Astrocyte of the cerebellum (primary cell): ENCODE measurements at regions not wholly inside any gene's neighbourhood (a gene's known extent, or its start where the extent isn't known, plus 50 kb on each side); places are given as distances from the start of the nearest gene placed in this dataset.

Experiments
- DNase-seq: peaks from one replicate; pipeline ENCODE4 v3.0.0-alpha.2; 2011; ENCODE audit warnings: low read depth
- H3K4me3 ChIP-seq: 2 replicates; pipeline ENCODE4 v1.5.1; 2011; ENCODE audit warnings: mild to moderate bottlenecking, low read depth, low read length, moderate library complexity
- in situ Hi-C: cut with HindIII; loops from 2 replicates; pipeline ENCODE4 v1.10.0; 2017; ENCODE audit warnings: low sequenced_read_pairs
- TF ChIP-seq, protein P1 (sequence below): IDR thresholded peaks from 2 replicates; pipeline ENCODE4 v1.5.1; 2012; ENCODE audit warnings: low read length, low read depth, moderate library complexity, mild to moderate bottlenecking; ENCODE audit errors: missing control alignments

- in situ Hi-C loops: no loop called here
- TF ChIP-seq, protein P1, sequence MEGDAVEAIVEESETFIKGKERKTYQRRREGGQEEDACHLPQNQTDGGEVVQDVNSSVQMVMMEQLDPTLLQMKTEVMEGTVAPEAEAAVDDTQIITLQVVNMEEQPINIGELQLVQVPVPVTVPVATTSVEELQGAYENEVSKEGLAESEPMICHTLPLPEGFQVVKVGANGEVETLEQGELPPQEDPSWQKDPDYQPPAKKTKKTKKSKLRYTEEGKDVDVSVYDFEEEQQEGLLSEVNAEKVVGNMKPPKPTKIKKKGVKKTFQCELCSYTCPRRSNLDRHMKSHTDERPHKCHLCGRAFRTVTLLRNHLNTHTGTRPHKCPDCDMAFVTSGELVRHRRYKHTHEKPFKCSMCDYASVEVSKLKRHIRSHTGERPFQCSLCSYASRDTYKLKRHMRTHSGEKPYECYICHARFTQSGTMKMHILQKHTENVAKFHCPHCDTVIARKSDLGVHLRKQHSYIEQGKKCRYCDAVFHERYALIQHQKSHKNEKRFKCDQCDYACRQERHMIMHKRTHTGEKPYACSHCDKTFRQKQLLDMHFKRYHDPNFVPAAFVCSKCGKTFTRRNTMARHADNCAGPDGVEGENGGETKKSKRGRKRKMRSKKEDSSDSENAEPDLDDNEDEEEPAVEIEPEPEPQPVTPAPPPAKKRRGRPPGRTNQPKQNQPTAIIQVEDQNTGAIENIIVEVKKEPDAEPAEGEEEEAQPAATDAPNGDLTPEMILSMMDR: no peak
- no peak overlapping the region for H3K4me3 ChIP-seq
- DNase-seq: no peak
Observed at GRCh38 chr19:34017601-34018000, 154.7 kb upstream of the LSM14A start.

DNA sequence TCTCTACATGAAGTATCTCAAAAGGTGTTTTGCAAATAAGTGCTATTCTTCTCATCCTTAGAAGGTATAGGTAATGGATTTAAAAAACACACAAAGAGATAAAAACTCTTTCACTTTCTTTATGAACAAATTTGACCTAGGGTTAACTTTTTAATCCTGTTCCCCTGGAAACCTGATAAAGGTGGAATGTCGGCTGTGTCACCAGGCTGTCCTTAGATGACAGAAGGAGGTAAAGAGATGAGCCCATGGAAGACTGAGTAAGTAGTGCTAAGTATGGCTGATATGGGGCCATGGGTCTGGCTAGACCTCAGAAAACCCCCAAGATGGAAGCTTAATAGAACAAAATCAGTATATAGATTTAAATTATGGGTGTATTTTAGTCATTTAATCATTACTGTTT, 153.8 kb upstream of the LSM14A start:
- no peak overlapping the region for H3K4me3 ChIP-seq
- DNase-seq: no peak
- in situ Hi-C loops: no loop called here
- TF ChIP-seq, protein P1: no peak

- TF ChIP-seq, protein P1: no peak
- DNase-seq: no peak
- in situ Hi-C loops: no loop called here
- no peak overlapping the region for H3K4me3 ChIP-seq
Observed at GRCh38 chr19:34023381-34023780, 148.9 kb upstream of the LSM14A start.

DNA sequence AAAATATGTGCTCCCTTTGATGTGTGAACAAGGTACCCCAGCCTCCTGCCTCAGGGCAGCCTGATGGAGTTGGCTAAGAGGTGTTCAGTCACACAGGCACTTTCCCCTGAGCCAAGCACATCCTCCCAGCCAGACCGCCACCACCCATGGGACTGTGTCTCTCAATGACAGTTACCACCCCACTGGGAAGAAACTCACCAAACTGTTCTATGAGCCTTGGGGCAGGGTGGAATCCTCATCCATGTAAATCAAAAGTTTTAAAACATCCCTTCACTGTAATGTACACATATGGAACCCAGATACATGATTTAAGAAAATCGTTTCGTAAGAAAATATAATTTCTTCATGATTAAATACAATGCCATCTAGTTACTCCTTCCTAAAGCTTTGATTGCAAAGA, 138.4 kb upstream of the LSM14A start:
- in situ Hi-C loops: no loop called here
- no peak overlapping the region for H3K4me3 ChIP-seq
- no peak for DNase-seq
- TF ChIP-seq, protein P1: no peak

DNA sequence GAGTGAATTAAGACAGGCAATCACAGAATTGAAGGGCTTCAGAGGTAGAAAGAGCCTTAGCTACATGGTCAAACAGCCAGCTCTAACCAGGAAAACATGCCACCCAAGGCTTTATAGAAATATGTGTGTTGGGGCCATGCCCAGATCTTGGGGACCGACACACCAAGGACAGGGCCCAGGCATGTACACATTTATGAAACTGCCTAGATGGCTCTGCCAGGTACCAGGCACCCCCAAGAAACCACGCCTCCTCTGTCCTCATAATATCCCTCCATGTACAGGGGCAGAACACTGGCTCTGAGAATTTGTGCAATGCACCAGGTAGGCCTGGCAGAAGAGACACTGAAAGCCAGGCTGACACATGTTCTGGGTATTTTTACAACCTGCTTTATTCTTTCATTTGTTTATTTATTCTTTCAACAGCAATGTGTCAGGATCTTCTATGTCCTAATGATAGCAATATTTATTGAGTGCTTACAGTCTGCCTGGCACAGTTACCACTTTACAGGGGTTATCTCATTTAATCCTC, 137.9 kb upstream of the LSM14A start:
- in situ Hi-C loops: no loop called here

DNA sequence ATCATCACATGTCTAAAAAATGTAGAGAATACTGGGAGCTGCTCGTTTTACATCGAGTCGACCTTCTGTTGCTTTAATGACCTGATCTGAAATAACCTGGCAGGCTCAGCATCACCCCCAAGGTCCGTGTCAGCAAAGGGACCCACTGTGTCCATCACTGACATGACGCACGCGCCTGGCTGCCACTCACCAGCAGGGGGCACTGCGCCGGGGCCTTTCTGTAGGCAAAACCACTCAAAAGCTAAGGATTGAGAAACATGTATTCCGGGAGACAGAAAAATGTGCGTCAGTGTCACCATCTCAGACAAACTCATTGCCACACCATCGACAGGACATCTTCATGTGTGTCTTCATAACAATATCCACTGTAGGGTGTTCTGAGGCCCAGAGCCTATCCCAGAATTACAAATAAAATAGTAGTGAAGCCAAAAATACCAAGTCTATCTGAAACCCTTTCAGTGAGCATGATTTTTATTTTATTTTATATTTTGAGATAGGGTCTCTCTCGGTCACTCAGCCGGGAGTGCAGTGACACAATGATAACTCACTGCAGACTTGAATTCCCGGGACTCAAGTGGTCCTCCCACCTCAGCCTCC, 130.3 kb upstream of the LSM14A start:
- DNase-seq: no peak

More for the DNA sequence above, 137.9 kb upstream of the LSM14A start:
- TF ChIP-seq, protein P1: no peak
- no peak for DNase-seq
- H3K4me3 ChIP-seq: no peak overlapping the region

More for the DNA sequence above, 130.3 kb upstream of the LSM14A start:
- in situ Hi-C loops: no loop called here
- H3K4me3 ChIP-seq: no peak overlapping the region
- TF ChIP-seq, protein P1: peak; percentile 75
